ENCODE measurements at regions not wholly inside any gene's neighbourhood (a gene's known extent, or its start where the extent isn't known, plus 50 kb on each side); places are given as distances from the start of the nearest gene placed in this dataset.

DNA sequence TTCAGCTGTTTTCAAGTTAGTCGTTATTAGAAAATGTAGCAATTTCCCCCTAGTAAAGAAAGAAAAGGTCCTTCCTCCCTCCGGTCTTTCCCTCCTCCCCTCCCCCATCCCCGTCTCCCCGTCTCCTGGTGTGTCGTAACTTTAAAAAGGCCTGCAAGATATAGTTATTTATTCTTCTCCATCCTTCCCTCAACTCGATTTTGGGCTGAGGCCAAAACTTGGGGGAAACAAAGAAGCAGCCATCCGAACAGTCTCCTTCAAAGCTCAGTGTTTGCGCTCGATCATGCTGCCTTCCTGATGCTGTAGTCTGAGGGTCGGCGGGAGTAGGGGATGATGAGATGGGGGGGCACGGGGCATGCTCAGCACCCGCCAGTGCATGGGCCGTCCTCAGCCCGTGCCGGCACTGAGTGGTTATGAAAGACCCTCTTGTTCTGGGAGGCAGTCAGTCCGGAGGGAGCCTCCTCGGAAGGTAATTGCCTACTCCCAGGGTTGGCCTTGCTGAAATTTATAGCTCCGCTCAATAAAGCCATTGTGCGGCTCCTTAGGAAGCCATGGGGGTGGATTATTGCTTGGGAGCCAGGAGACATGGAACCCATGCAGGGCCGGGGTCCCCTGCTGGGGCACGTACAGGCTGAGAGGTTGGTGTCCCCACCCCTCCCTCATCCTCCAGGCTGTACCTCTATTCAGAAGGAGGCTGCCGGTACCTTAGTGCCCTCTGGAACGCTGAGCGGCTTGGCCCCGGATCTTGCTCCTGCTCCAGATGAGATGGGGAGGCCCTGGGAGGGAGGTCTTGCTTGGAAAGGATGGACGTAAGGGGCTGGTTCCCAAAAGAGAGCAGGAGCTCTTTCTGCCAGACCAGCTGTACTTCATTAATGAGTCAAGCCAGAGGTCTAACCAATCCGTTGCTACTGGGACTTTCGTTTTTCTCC is 212.7 kb upstream of the CADM1 start:
- TF ChIP-seq, protein P1, sequence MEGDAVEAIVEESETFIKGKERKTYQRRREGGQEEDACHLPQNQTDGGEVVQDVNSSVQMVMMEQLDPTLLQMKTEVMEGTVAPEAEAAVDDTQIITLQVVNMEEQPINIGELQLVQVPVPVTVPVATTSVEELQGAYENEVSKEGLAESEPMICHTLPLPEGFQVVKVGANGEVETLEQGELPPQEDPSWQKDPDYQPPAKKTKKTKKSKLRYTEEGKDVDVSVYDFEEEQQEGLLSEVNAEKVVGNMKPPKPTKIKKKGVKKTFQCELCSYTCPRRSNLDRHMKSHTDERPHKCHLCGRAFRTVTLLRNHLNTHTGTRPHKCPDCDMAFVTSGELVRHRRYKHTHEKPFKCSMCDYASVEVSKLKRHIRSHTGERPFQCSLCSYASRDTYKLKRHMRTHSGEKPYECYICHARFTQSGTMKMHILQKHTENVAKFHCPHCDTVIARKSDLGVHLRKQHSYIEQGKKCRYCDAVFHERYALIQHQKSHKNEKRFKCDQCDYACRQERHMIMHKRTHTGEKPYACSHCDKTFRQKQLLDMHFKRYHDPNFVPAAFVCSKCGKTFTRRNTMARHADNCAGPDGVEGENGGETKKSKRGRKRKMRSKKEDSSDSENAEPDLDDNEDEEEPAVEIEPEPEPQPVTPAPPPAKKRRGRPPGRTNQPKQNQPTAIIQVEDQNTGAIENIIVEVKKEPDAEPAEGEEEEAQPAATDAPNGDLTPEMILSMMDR (IDR thresholded peaks at IDR 0.05; ENCODE audit: borderline replicate concordance, insufficient read depth, low read depth, low read length) = no peak
- H3K4me3 ChIP-seq (ENCODE audit: low read depth, low read length) = no peak overlapping the region

DNA sequence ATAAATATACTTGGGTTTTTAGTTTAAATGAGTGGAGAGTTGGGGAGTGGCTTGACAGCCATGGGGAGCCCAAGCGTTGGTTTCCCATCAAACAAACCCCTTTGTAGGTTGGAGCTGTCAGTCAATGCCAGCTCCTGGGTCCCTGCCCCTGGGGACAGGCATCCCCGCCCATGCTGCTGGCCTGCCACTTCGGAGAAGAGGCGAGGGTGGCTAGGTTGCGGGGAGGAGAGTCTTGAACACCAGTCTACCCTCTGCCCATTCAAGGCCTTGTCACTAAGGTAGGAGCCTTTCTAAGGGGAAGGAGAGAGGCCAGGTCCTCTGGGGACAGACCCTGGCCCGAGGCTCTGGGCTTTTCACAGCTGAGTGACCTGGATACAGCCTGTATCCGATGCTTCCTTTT is 211.9 kb upstream of the CADM1 start:
- TF ChIP-seq, protein P1 (IDR thresholded peaks at IDR 0.05; ENCODE audit: borderline replicate concordance, insufficient read depth, low read depth, low read length) = no peak
- no peak overlapping the region for H3K4me3 ChIP-seq (ENCODE audit: low read depth, low read length)

DNA sequence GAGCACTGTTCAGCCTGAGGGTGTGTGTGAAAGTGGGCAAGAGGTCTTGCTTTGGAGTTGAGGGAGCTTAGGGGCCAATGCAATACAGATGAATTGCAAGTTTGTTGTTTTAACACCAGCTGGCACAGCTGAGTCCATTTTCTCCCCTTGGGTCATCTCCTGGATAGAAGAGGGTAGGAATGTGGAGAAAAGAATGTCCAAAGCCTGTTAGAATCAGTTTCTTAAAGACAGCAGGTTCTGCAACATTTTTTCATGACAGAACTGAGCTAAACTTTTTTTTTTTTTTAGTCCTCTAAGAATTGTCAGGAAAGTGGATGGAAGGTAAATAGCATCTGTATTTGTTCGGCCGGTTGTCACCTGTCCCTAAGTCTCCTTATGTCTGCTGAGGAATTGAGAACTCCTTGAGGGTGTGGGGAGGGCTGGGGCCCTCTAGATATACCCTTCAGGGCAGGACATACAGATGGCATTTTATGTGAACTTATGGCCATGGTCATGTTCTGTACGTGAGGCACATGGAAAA is 211.1 kb upstream of the CADM1 start:
- TF ChIP-seq, protein P1 (IDR thresholded peaks at IDR 0.05; ENCODE audit: borderline replicate concordance, insufficient read depth, low read depth, low read length) = no peak
- no peak overlapping the region for H3K4me3 ChIP-seq (ENCODE audit: low read depth, low read length)

DNA sequence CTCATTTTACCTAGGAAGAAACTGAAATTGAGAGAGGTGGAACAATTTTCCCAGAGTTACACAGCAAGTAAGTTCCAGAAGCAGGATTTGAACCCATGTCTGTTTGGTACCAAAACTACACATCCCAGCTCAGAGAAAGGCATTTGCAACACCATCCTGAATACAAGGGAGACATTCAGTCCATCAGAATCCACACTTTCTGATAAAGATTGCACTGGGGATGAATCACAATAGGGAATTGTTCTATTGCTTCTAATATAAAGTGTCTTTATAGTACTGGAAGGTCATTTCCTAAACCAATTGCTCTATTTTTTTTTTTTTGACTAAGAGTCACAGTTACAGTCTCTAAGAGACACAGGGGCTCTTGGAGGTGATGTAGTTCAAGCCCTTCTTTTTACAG is 208.1 kb upstream of the CADM1 start:
- TF ChIP-seq, protein P1 (IDR thresholded peaks at IDR 0.05; ENCODE audit: borderline replicate concordance, insufficient read depth, low read depth, low read length) = no peak
- no peak overlapping the region for H3K4me3 ChIP-seq (ENCODE audit: low read depth, low read length)

DNA sequence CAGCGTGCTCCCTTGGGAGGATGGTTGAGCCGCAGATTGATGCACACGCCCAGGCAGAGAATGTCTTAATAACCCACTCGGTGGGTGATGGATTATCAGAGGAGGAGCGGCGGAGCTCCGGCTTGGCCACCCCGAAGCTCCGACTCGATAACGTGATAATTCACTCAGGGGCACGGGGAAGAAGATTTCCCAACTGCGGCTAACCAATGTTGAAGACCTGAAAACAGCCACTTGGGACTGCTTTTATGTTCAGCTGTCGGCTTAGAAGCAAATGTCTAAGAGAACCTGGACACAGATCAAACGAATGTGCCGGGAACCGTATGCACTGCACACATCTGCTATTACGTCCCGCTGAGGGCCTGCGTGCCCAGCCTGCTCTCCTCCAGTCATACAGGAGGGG is 206.8 kb upstream of the CADM1 start:
- TF ChIP-seq, protein P1 (IDR thresholded peaks at IDR 0.05; ENCODE audit: borderline replicate concordance, insufficient read depth, low read depth, low read length) = no peak

DNA sequence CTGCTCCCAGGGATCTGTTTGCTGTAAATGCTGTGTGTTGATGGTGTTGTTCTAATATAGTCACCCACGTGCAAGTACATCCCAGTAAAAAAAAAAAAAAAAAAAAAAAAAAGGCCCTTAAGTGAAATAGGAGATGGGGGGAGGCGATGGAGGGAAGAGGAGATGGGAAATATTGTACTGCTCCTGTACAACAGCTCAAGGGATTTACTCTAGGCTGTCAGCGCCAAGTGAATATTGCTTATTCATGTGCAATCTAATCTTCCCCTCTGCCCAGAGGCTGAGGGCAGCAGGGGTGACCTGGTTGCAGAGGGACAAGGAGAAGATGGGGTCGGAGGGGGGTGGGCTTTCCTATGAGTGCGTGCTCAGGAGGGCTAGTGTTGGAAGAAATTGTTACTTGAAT is 206.2 kb upstream of the CADM1 start:
- no peak overlapping the region for H3K4me3 ChIP-seq (ENCODE audit: low read depth, low read length)
- TF ChIP-seq, protein P1 (IDR thresholded peaks at IDR 0.05; ENCODE audit: borderline replicate concordance, insufficient read depth, low read depth, low read length) = no peak

More for the DNA sequence above, 206.8 kb upstream of the CADM1 start:
- H3K4me3 ChIP-seq (ENCODE audit: low read depth, low read length) = no peak overlapping the region

DNA sequence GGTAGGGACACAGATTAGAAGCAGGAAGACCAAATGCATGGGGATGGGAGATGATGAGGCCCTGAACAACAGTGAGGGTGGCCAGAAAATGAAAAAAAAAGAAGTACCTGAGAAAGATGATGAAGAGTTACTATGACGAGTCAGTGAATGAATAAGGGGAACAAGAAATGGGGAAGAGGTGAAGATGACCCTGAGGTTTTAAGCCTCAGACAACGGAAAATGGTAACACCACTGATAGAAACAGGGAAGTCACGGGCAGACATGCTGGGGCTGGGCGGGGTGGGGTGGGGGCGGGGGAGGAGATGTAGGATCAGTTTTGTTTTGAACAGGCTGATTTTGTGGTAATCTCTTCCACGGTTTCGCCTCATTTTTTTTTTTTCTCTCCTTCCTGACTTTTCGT is 205.1 kb upstream of the CADM1 start:
- TF ChIP-seq, protein P1 (IDR thresholded peaks at IDR 0.05; ENCODE audit: borderline replicate concordance, insufficient read depth, low read depth, low read length) = no peak
- no peak overlapping the region for H3K4me3 ChIP-seq (ENCODE audit: low read depth, low read length)

Measured in GM12875 (cell line).